Frontal cortex (tissue), 3 donors: ENCODE measurements at regions not wholly inside any gene's neighbourhood (a gene's known extent, or its start where the extent isn't known, plus 50 kb on each side); places are given as distances from the start of the nearest gene placed in this dataset.

Experiments used
- DNase-seq, 2 donors: peaks; one replicate each; pipeline ENCODE4 v3.0.0; 2012; ENCODE audit warnings: low spot score in 2 of 2
- FAIRE-seq: peaks from 2 replicates; lab custom pipeline; 2012; peaks lifted over from hg19 to GRCh38; lab: Jason Lieb, UNC
- donor health status: control.
- donor health status: control.
- donor health status: control.

GRCh38 chr13:112238436-112238995 is 137.6 kb upstream of the SPACA7 start:
- no peak for FAIRE-seq

GRCh38 chr13:112240076-112240475 is 136.1 kb upstream of the SPACA7 start:
- FAIRE-seq (no peak), DNase-seq (no peak)

More at GRCh38 chr13:112238436-112238995, 137.6 kb upstream of the SPACA7 start:
- DNase-seq = no peak

- FAIRE-seq = no peak
- DNase-seq = no peak
These were observed 134.9 kb upstream of the SPACA7 start for GRCh38 chr13:112241288-112241687.

- FAIRE-seq (no peak), DNase-seq (no peak)
These were observed 133.4 kb upstream of the SPACA7 start for GRCh38 chr13:112242777-112243176.

- FAIRE-seq (no peak), DNase-seq (no peak)
These were observed 132.1 kb upstream of the SPACA7 start for GRCh38 chr13:112244061-112244460.

GRCh38 chr13:112244495-112245177 is 131.5 kb upstream of the SPACA7 start:
- DNase-seq (no peak), FAIRE-seq (no peak)

- DNase-seq (no peak), FAIRE-seq (no peak)
These were observed 130.9 kb upstream of the SPACA7 start for GRCh38 chr13:112245179-112245724.

GRCh38 chr13:112245989-112246388 is 130.2 kb upstream of the SPACA7 start:
- no peak for FAIRE-seq
- DNase-seq = no peak

GRCh38 chr13:112246731-112247470 is 129.3 kb upstream of the SPACA7 start:
- no peak for DNase-seq
- FAIRE-seq = no peak

- DNase-seq (no peak), FAIRE-seq (no peak)
These were observed 128.4 kb upstream of the SPACA7 start for GRCh38 chr13:112247471-112248405.

- FAIRE-seq = no peak
- no peak for DNase-seq
These were observed 127.8 kb upstream of the SPACA7 start for GRCh38 chr13:112248406-112248760.

GRCh38 chr13:112248862-112249592 is 127.1 kb upstream of the SPACA7 start:
- FAIRE-seq = no peak

GRCh38 chr13:112249644-112250610 is 126.2 kb upstream of the SPACA7 start:
- FAIRE-seq (no peak), DNase-seq (no peak)

More at GRCh38 chr13:112248862-112249592, 127.1 kb upstream of the SPACA7 start:
- no peak for DNase-seq

- DNase-seq (no peak), FAIRE-seq (no peak)
These were observed 125.2 kb upstream of the SPACA7 start for GRCh38 chr13:112250788-112251445.

GRCh38 chr13:112251930-112252585 is 124.1 kb upstream of the SPACA7 start:
- DNase-seq (no peak), FAIRE-seq (no peak)

GRCh38 chr13:112252804-112253590 is 123.2 kb upstream of the SPACA7 start:
- FAIRE-seq (no peak), DNase-seq (no peak)
